ENCODE measurements at regions not wholly inside any gene's neighbourhood (a gene's known extent, or its start where the extent isn't known, plus 50 kb on each side); places are given as distances from the start of the nearest gene placed in this dataset.

DNA sequence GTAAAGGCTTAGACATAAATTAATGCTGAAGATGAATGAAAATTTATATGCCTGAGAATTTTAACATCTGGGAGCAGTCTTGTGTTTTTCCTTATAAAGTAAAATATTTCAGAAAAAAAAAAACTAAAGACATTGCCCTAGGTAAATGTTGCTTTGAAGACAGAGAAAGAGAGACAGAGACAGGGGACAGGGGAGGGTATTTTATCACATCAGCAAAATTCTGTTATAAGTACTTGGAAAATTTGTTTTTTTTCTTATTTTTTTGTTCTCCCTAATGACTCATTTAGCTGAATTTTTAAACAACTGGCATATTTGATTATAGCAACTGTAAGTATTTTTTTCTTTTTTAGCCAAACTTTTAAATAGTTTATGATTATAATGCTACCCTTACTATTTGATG lies 1540.6 kb upstream of the GBE1 start:
- Mint-ChIP-seq H3K4me1 (ENCODE audit: unreplicated experiment) (peaks cover 5% of the 10 kb centered on the region), H3K9me3 (ENCODE audit: unreplicated experiment) (peaks cover 12% of the 10 kb centered on the region), H3K36me3 (ENCODE audit: unreplicated experiment) (peaks cover 1% of the 10 kb centered on the region), H3K27ac (ENCODE audit: unreplicated experiment) (no peak overlapping the region), H3K27me3 (ENCODE audit: unreplicated experiment) (no peaks in the 10 kb centered on the region), H3K4me3 (ENCODE audit: unreplicated experiment) (no peak overlapping the region)
- TF ChIP-seq, protein P1, sequence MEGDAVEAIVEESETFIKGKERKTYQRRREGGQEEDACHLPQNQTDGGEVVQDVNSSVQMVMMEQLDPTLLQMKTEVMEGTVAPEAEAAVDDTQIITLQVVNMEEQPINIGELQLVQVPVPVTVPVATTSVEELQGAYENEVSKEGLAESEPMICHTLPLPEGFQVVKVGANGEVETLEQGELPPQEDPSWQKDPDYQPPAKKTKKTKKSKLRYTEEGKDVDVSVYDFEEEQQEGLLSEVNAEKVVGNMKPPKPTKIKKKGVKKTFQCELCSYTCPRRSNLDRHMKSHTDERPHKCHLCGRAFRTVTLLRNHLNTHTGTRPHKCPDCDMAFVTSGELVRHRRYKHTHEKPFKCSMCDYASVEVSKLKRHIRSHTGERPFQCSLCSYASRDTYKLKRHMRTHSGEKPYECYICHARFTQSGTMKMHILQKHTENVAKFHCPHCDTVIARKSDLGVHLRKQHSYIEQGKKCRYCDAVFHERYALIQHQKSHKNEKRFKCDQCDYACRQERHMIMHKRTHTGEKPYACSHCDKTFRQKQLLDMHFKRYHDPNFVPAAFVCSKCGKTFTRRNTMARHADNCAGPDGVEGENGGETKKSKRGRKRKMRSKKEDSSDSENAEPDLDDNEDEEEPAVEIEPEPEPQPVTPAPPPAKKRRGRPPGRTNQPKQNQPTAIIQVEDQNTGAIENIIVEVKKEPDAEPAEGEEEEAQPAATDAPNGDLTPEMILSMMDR (IDR thresholded peaks at IDR 0.05), result no peak
- DNase-seq (ENCODE audit: extremely low spot score, unreplicated experiment), result no peak

GRCh38 chr3:83317605-83318004 lies 1556.2 kb upstream of the GBE1 start:
- no peak overlapping the region for H3K27ac Mint-ChIP-seq (ENCODE audit: unreplicated experiment)
- DNase-seq (ENCODE audit: extremely low spot score, unreplicated experiment), result no peak
- no peaks in the 10 kb centered on the region for H3K36me3 Mint-ChIP-seq (ENCODE audit: unreplicated experiment)
- peaks cover 7% of the 10 kb centered on the region for H3K4me1 Mint-ChIP-seq (ENCODE audit: unreplicated experiment)
- H3K4me3 Mint-ChIP-seq (ENCODE audit: unreplicated experiment), result no peak overlapping the region
- no peaks in the 10 kb centered on the region for H3K27me3 Mint-ChIP-seq (ENCODE audit: unreplicated experiment)
- peaks cover 10% of the 10 kb centered on the region for H3K9me3 Mint-ChIP-seq (ENCODE audit: unreplicated experiment)
- TF ChIP-seq, protein P1 (IDR thresholded peaks at IDR 0.05), result no peak

- TF ChIP-seq, protein P1 (IDR thresholded peaks at IDR 0.05), result no peak
- H3K4me3 Mint-ChIP-seq (ENCODE audit: unreplicated experiment), result no peak overlapping the region
- H3K36me3 Mint-ChIP-seq (ENCODE audit: unreplicated experiment), result no peaks in the 10 kb centered on the region
- H3K9me3 Mint-ChIP-seq (ENCODE audit: unreplicated experiment), result peaks cover 10% of the 10 kb centered on the region
- no peak for DNase-seq (ENCODE audit: extremely low spot score, unreplicated experiment)
- no peaks in the 10 kb centered on the region for H3K27me3 Mint-ChIP-seq (ENCODE audit: unreplicated experiment)
- peaks cover 9% of the 10 kb centered on the region for H3K4me1 Mint-ChIP-seq (ENCODE audit: unreplicated experiment)
- peak overlapping the region; percentile 39 for H3K27ac Mint-ChIP-seq (ENCODE audit: unreplicated experiment)
Measured at GRCh38 chr3:83320726-83321125, 1559.3 kb upstream of the GBE1 start.

DNA sequence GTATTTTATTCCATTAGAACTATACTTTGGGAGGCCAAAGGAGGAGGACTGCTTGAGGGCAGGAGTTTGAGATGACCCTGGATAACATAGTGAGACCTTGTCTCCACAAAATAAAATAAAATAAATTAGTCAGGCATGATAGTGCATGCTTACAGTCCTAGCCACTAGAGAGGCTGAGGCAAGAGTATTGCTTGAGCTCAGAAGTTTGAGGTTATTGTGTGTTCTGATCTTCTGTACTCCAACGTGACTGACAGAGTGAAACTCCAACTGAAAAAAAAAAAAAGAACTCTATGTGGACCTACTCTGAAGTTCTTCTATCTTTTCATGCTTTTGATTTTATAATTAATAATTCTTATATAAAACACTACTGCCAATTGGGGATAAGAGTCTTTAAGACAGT lies 1560.0 kb upstream of the GBE1 start:
- Mint-ChIP-seq H3K27ac (ENCODE audit: unreplicated experiment) (no peak overlapping the region), H3K4me1 (ENCODE audit: unreplicated experiment) (peaks cover 9% of the 10 kb centered on the region), H3K9me3 (ENCODE audit: unreplicated experiment) (peaks cover 10% of the 10 kb centered on the region), H3K4me3 (ENCODE audit: unreplicated experiment) (no peak overlapping the region), H3K36me3 (ENCODE audit: unreplicated experiment) (no peaks in the 10 kb centered on the region), H3K27me3 (ENCODE audit: unreplicated experiment) (no peaks in the 10 kb centered on the region)
- DNase-seq (ENCODE audit: extremely low spot score, unreplicated experiment), result no peak
- TF ChIP-seq, protein P1 (IDR thresholded peaks at IDR 0.05), result no peak

- TF ChIP-seq, protein P1 (IDR thresholded peaks at IDR 0.05), result no peak
- H3K36me3 Mint-ChIP-seq (ENCODE audit: unreplicated experiment), result no peaks in the 10 kb centered on the region
- no peaks in the 10 kb centered on the region for H3K27me3 Mint-ChIP-seq (ENCODE audit: unreplicated experiment)
- peaks cover 10% of the 10 kb centered on the region for H3K9me3 Mint-ChIP-seq (ENCODE audit: unreplicated experiment)
- no peak for DNase-seq (ENCODE audit: extremely low spot score, unreplicated experiment)
- H3K4me1 Mint-ChIP-seq (ENCODE audit: unreplicated experiment), result peaks cover 9% of the 10 kb centered on the region
- no peak overlapping the region for H3K27ac Mint-ChIP-seq (ENCODE audit: unreplicated experiment)
- no peak overlapping the region for H3K4me3 Mint-ChIP-seq (ENCODE audit: unreplicated experiment)
Measured at GRCh38 chr3:83321891-83322290, 1560.4 kb upstream of the GBE1 start.
